ENCODE measurements at regions not wholly inside any gene's neighbourhood (a gene's known extent, or its start where the extent isn't known, plus 50 kb on each side); places are given as distances from the start of the nearest gene placed in this dataset.

DNA sequence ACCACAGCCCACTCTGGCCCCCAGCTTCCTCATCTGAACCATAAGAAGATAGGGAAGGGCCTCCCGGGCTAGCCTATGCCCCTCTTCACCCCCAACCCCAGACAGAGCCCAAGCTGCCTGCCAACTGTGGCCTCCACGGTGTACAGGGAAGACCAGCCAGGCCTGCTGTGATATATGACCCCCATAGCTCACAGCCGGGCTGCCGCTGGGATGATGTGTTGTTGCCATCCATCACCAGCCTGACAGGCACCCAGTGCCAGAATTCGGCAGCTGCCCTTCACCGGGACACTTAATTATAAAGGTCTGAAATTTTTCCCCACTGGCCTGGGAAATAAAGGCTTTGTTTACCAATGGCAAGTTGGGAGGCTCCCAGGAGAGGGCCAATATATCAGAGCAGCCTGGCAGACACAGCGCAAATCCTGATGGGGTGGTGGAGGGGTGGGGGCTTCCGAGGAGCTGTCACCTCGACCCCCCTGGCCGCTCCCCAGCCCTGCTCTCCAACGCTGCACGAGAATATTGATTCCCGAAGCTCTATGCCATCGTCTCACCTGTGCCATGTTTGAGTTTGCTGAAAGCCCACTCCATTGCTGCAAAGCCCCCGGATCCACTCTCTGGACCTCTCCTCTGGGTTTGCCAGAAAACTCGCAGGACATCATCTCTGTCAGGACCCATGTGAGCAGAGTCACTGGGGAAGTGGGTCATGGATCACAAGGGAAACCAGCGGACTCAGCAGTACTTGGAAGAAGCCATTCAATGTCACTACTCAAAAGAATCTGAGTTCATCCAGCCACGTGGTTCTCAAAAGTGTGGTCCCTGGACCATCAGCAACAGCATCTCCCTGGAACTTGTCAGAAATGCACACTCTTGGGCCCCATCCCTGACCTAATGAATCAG, 296.9 kb downstream of the MN1 start:
- no peak for TF ChIP-seq EZH2 (IDR thresholded peaks at IDR 0.05; ENCODE audit: low read length)
- TF ChIP-seq, protein P1, sequence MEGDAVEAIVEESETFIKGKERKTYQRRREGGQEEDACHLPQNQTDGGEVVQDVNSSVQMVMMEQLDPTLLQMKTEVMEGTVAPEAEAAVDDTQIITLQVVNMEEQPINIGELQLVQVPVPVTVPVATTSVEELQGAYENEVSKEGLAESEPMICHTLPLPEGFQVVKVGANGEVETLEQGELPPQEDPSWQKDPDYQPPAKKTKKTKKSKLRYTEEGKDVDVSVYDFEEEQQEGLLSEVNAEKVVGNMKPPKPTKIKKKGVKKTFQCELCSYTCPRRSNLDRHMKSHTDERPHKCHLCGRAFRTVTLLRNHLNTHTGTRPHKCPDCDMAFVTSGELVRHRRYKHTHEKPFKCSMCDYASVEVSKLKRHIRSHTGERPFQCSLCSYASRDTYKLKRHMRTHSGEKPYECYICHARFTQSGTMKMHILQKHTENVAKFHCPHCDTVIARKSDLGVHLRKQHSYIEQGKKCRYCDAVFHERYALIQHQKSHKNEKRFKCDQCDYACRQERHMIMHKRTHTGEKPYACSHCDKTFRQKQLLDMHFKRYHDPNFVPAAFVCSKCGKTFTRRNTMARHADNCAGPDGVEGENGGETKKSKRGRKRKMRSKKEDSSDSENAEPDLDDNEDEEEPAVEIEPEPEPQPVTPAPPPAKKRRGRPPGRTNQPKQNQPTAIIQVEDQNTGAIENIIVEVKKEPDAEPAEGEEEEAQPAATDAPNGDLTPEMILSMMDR (optimal IDR thresholded peaks at IDR 0.05 in 1 of 3, IDR thresholded peaks at IDR 0.05 in 1 of 3, conservative IDR thresholded peaks at IDR 0.05 in 1 of 3; ENCODE audit: extremely low read depth in 1 of 3, insufficient read depth in 2 of 3, low read length in 3 of 3): no peak

Data from keratinocyte (primary cell).